B cell (primary cell): ENCODE measurements at regions not wholly inside any gene's neighbourhood (a gene's known extent, or its start where the extent isn't known, plus 50 kb on each side); places are given as distances from the start of the nearest gene placed in this dataset.
"Not testable (repeated sequence)": the region's sequence is repeated elsewhere in the genome, so short reads cannot be mapped to it uniquely, and the experiment has no call there.

Experiments
- ATAC-seq: fragments of 200-7000 bp; cut with Tn5 transposase; one replicate; pipeline ENCODE4 v1.10.0; 2021; ENCODE audit warnings: low read depth, mild to moderate bottlenecking, moderate number of reproducible peaks, moderate library complexity
- CTCF ChIA-PET: fragments of 350-600 bp; sonication (Branson Sonifier 250); formaldehyde crosslinking; loops from one replicate; lab custom pipeline; 2021; ENCODE audit warnings: antibody characterized with exemption, inconsistent platforms; lab: Charles Lee
- POLR2A ChIA-PET: fragments of 350-600 bp; sonication (Branson Sonifier 250); formaldehyde crosslinking; loops from one replicate; lab custom pipeline; 2021; ENCODE audit warnings: antibody characterized with exemption; lab: Charles Lee
- DNase-seq: peaks from one replicate; pipeline ENCODE4 v3.0.0; 2013
- H2AFZ ChIP-seq: 2 replicates; pipeline ENCODE4 v1.6.1; 2012; ENCODE audit warnings: mild to moderate bottlenecking, low read depth, low read length; ENCODE audit not compliant: insufficient read depth, poor library complexity, severe bottlenecking
- H3K27ac ChIP-seq, 2 donors: 1 replicate in 1 of 2; 2 replicates in 1 of 2; pipeline ENCODE4 v1.5.1; 2012 to 2013; ENCODE audit warnings: low read length in 2 of 2, mild to moderate bottlenecking in 2 of 2, moderate library complexity in 1 of 2
- H3K27me3 ChIP-seq, 4 experiments: fragments of 200-600 bp in 1 of 4; sonication (generic) in 1 of 4; replicated peaks in 1 of 4; 1 replicate in 2 of 4; 2 replicates in 2 of 4; pipeline versions ENCODE4 v1.6.1 to v1.7.0; 2013 to 2016; ENCODE audit warnings: low read length in 3 of 4, mild to moderate bottlenecking in 2 of 4, mixed read lengths in 1 of 4, moderate library complexity in 1 of 4; ENCODE audit not compliant: insufficient read depth in 4 of 4, control insufficient read depth in 3 of 4; ENCODE audit errors: control extremely low read depth in 1 of 4
- H3K36me3 ChIP-seq, 2 experiments: replicated peaks in 1 of 2; 1 replicate in 1 of 2; 2 replicates in 1 of 2; pipeline versions ENCODE4 v1.6.1 to v1.7.1; 2013; ENCODE audit warnings: low read length in 1 of 2; ENCODE audit not compliant: insufficient read depth in 2 of 2, control insufficient read depth in 1 of 2; ENCODE audit errors: control extremely low read depth in 1 of 2, extremely low read depth in 1 of 2
- H3K4me1 ChIP-seq, 2 donors: fragments of 200-600 bp in 1 of 2; sonication (generic) in 1 of 2; 1 replicate in 1 of 2; 2 replicates in 1 of 2; pipeline versions ENCODE4 v1.5.1 to v1.6.1; 2013 to 2017; ENCODE audit warnings: low read length in 2 of 2; ENCODE audit not compliant: control insufficient read depth in 2 of 2, insufficient read depth in 2 of 2
- H3K4me2 ChIP-seq: replicated peaks from 2 replicates; pipeline ENCODE3; 2012; ENCODE audit warnings: mild to moderate bottlenecking, low read depth, low read length; ENCODE audit not compliant: poor library complexity, severe bottlenecking
- H3K4me3 ChIP-seq, 5 experiments: fragments of 200-600 bp in 1 of 5; sonication (generic) in 1 of 5; 1 replicate in 3 of 5; 2 replicates in 2 of 5; pipeline versions ENCODE4 v1.5.1 to v1.7.0; 2011 to 2016; ENCODE audit warnings: low read length in 4 of 5, mild to moderate bottlenecking in 4 of 5, low read depth in 2 of 5, control low read depth in 1 of 5, moderate library complexity in 1 of 5; ENCODE audit not compliant: insufficient read depth in 1 of 5; ENCODE audit errors: control extremely low read depth in 1 of 5, extremely low read depth in 1 of 5
- H3K79me2 ChIP-seq: fragments of 200-600 bp; sonication (generic); one replicate; pipeline ENCODE4 v1.6.0; 2016; ENCODE audit warnings: low read length; ENCODE audit not compliant: control insufficient read depth, insufficient read depth
- H3K9ac ChIP-seq: fragments of 200-600 bp; sonication (generic); 2 replicates; pipeline ENCODE4 v1.6.1; 2017; ENCODE audit warnings: mild to moderate bottlenecking, low read length, moderate library complexity
- H3K9me3 ChIP-seq, 3 donors: one replicate each; pipeline versions ENCODE4 v1.6.1 to v1.7.1; 2013; ENCODE audit warnings: low read length in 2 of 3; ENCODE audit not compliant: control insufficient read depth in 2 of 3, insufficient read depth in 1 of 3; ENCODE audit errors: control extremely low read depth in 1 of 3
- H4K20me1 ChIP-seq: 2 replicates; pipeline ENCODE4 v1.6.0; 2012; ENCODE audit warnings: mild to moderate bottlenecking, low read length; ENCODE audit not compliant: insufficient read depth, control insufficient read depth, poor library complexity, severe bottlenecking
- H3K27ac Mint-ChIP-seq: one replicate; pipeline ENCODE4 v1.8.0; 2021; ENCODE audit warnings: mixed read lengths
- H3K27me3 Mint-ChIP-seq: one replicate; pipeline ENCODE4 v1.8.0; 2021; ENCODE audit warnings: mixed read lengths
- H3K4me1 Mint-ChIP-seq: one replicate; pipeline ENCODE4 v1.8.0; 2021; ENCODE audit warnings: mixed read lengths
- H3K4me3 Mint-ChIP-seq: one replicate; pipeline ENCODE4 v1.8.0; 2021; ENCODE audit warnings: mixed read lengths
- H3K9me3 Mint-ChIP-seq: one replicate; pipeline ENCODE4 v1.8.0; 2022; ENCODE audit warnings: mixed read lengths; ENCODE audit not compliant: insufficient read depth
- EZH2 ChIP-seq: IDR thresholded peaks from 2 replicates; pipeline ENCODE4 v1.6.1; 2012; ENCODE audit warnings: borderline replicate concordance, low read depth, mild to moderate bottlenecking, moderate library complexity, low read length; ENCODE audit not compliant: insufficient read depth, poor library complexity, severe bottlenecking
- WGBS: methylation state at CpG from one replicate; pipeline ENCODE4 v1.1.5; 2013; ENCODE audit warnings: missing lambda C conversion rate; ENCODE audit not compliant: insufficient coverage; 5-methylcytosine and 5-hydroxymethylcytosine counted together
- intact Hi-C: fragments of 100-400 bp; cut with micrococcal nuclease; formaldehyde crosslinking; loops from one replicate; pipeline ENCODE4 v1.10.0; 2022
- TF ChIP-seq, protein P1 (sequence below): fragments of 200-600 bp; IDR thresholded peaks from one replicate; pipeline ENCODE4 v1.8.0; 2022; ENCODE audit warnings: antibody characterized with exemption, mild to moderate bottlenecking

DNA sequence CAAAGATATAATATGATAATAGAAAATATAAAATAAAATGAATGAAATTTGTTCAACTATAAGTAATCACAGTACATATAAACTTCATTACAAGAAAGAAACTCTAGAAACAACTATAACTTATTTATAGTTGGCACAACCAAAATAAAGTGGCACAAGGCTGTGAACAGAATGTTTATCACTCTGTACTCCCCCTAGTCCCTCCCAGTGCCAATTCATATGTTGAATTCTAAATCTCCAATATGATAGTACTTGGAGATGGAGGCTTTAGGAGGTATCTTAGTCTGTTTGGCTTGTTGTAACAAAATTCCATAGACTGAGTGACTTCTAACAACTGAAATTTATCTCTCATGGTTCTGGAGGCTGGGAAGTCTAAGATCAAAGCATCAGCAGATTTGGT, 145.0 kb upstream of the TMEM229A start:
- H3K9me3 Mint-ChIP-seq = peaks cover 3% of the 10 kb centered on the region
- H3K27ac Mint-ChIP-seq = no peak overlapping the region
- CTCF ChIA-PET = no interaction called here
- H3K27me3 Mint-ChIP-seq = no peaks in the 10 kb centered on the region
- Histone ChIP-seq H3K9me3 (no peaks in the 10 kb centered on the region), H3K79me2 (no peaks in the 10 kb centered on the region), H3K27me3 (no peaks in the 10 kb centered on the region), H3K4me1 (no peaks in the 10 kb centered on the region), H3K4me2 (no peak overlapping the region), H3K9ac (no peak overlapping the region), H3K27ac (no peak overlapping the region), H2AFZ (no peak overlapping the region), H3K4me3 (no peak overlapping the region), H4K20me1 (no peaks in the 10 kb centered on the region), H3K36me3 (no peaks in the 10 kb centered on the region)
- ATAC-seq = no peak
- no peak overlapping the region for H3K4me3 Mint-ChIP-seq
- no peak for DNase-seq
- no peaks in the 10 kb centered on the region for H3K4me1 Mint-ChIP-seq
- no peak for TF ChIP-seq EZH2
- TF ChIP-seq, protein P1, sequence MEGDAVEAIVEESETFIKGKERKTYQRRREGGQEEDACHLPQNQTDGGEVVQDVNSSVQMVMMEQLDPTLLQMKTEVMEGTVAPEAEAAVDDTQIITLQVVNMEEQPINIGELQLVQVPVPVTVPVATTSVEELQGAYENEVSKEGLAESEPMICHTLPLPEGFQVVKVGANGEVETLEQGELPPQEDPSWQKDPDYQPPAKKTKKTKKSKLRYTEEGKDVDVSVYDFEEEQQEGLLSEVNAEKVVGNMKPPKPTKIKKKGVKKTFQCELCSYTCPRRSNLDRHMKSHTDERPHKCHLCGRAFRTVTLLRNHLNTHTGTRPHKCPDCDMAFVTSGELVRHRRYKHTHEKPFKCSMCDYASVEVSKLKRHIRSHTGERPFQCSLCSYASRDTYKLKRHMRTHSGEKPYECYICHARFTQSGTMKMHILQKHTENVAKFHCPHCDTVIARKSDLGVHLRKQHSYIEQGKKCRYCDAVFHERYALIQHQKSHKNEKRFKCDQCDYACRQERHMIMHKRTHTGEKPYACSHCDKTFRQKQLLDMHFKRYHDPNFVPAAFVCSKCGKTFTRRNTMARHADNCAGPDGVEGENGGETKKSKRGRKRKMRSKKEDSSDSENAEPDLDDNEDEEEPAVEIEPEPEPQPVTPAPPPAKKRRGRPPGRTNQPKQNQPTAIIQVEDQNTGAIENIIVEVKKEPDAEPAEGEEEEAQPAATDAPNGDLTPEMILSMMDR = no peak
- intact Hi-C loops = no loop called here
- POLR2A ChIA-PET = no interaction called here

DNA sequence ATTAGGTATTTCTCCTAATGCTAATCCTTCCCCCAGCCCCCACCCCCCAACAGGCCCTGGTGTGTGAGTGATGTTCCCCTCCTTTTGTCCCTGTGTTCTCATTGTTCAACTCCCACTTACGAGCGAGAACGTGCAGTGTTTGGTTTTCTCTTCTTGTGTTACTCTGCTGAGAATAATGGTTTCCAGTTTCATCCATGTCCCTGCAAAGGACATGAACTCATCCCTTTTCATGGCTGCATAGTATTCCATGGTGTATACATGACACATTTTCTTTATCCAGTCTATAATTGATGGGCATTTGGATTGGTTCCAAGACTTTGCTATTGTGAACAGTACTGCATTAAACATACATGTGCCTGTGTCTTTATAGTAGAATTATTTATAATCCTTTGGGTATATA, 138.9 kb upstream of the TMEM229A start:
- H3K9me3 Mint-ChIP-seq, POLR2A ChIA-PET, H3K9me3 ChIP-seq, H3K27ac Mint-ChIP-seq, intact Hi-C loops, H3K27ac ChIP-seq, H3K36me3 ChIP-seq, H2AFZ ChIP-seq, H3K4me3 ChIP-seq, H3K27me3 Mint-ChIP-seq, CTCF ChIA-PET, H3K4me1 ChIP-seq, H3K4me3 Mint-ChIP-seq, H3K9ac ChIP-seq, ATAC-seq, H3K79me2 ChIP-seq, H4K20me1 ChIP-seq, H3K4me2 ChIP-seq, H3K4me1 Mint-ChIP-seq, DNase-seq, H3K27me3 ChIP-seq: not testable (repeated sequence)
- WGBS = no CpG with 5 or more reads among the region's 3 CpGs
